ENCODE measurements at regions not wholly inside any gene's neighbourhood (a gene's known extent, or its start where the extent isn't known, plus 50 kb on each side); places are given as distances from the start of the nearest gene placed in this dataset.

DNA sequence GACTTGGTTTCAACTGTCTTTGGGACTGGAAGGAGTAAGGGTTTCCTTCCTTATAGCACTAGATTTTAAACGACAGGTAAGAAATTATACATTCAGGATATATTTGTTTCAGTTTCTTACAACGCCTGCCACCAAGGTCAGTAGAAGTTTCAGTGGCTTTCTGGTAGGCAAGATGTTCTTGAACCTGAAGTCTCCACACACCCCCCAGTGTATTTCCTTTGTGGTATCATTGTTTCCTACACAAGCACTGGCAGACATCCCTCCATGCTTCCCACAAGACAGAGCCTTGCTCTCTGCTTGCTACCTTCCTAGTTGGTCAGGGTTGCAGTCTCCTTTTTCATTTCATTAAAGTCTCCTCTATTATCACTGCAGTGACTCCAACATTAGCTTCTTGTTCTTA is 283.1 kb downstream of the FLRT2 start:
- TF ChIP-seq REST (IDR thresholded peaks at IDR 0.05; ENCODE audit: insufficient read depth in 1 of 2, low read depth in 2 of 2, low read length in 2 of 2) (no peak), TAF1 (IDR thresholded peaks at IDR 0.05; ENCODE audit: borderline replicate concordance, insufficient read depth, low read length) (no peak), POLR2AphosphoS5 (IDR thresholded peaks at IDR 0.05; ENCODE audit: low read depth, low read length) (no peak), SIN3A (IDR thresholded peaks at IDR 0.05; ENCODE audit: borderline replicate concordance, insufficient read depth, low read length) (no peak), FOXP2 (optimal IDR thresholded peaks at IDR 0.05; ENCODE audit: borderline replicate concordance, extremely low read depth, extremely low read length, insufficient read depth) (no peak)

DNA sequence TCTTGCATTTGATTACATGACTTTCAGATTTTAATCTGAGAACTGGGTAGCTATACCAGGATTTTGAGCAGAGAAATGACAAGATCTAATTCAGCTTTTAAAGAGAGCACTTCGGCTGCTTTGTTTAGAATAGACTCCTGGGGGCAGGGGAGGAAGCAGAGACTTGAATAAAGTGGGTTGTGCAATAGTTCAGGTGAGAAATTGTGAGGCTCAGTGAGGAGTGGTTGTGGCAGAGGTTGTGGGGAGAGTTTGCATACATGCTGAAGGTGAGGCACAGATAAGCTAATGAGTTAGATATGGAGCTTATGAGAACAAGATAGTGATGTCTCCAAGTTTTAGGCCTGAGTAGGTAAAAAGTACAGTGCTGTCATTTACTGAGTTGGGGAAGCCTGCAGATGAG is 281.4 kb downstream of the FLRT2 start:
- TF ChIP-seq POLR2AphosphoS5 (IDR thresholded peaks at IDR 0.05; ENCODE audit: low read depth, low read length) (no peak), REST (IDR thresholded peaks at IDR 0.05; ENCODE audit: insufficient read depth in 1 of 2, low read depth in 2 of 2, low read length in 2 of 2) (no peak)

DNA sequence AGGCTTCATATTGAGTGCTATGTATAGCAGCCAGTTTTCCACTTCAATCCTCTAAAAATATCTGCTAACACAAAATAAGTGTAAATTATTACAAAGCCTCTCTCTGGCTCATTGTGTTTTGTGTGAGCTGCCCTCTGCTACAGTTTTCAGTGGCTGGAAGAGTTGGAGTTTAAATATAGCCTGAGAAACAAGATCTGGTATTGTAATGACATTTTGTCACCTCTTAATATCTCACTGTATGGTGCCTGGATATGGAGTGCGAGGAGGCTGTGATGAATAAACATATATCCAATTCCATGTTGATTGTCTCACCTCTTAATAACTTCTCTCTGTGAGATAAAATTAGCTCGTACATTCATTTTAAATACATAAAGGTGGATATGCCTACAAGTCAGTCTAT is 269.7 kb downstream of the FLRT2 start:
- TF ChIP-seq POLR2AphosphoS5 (IDR thresholded peaks at IDR 0.05; ENCODE audit: low read depth, low read length) (no peak), FOXP2 (optimal IDR thresholded peaks at IDR 0.05; ENCODE audit: borderline replicate concordance, extremely low read depth, extremely low read length, insufficient read depth) (no peak), TAF1 (IDR thresholded peaks at IDR 0.05; ENCODE audit: borderline replicate concordance, insufficient read depth, low read length) (no peak), REST (IDR thresholded peaks at IDR 0.05; ENCODE audit: insufficient read depth in 1 of 2, low read depth in 2 of 2, low read length in 2 of 2) (no peak), SIN3A (IDR thresholded peaks at IDR 0.05; ENCODE audit: borderline replicate concordance, insufficient read depth, low read length) (no peak)

GRCh38 chr14:85798856-85799255 is 268.9 kb downstream of the FLRT2 start:
- TF ChIP-seq POLR2AphosphoS5 (IDR thresholded peaks at IDR 0.05; ENCODE audit: low read depth, low read length) (no peak), SIN3A (IDR thresholded peaks at IDR 0.05; ENCODE audit: borderline replicate concordance, insufficient read depth, low read length) (no peak), REST (IDR thresholded peaks at IDR 0.05; ENCODE audit: insufficient read depth in 1 of 2, low read depth in 2 of 2, low read length in 2 of 2) (no peak), FOXP2 (optimal IDR thresholded peaks at IDR 0.05; ENCODE audit: borderline replicate concordance, extremely low read depth, extremely low read length, insufficient read depth) (no peak), TAF1 (IDR thresholded peaks at IDR 0.05; ENCODE audit: borderline replicate concordance, insufficient read depth, low read length) (no peak)

GRCh38 chr14:85793533-85793932 is 263.6 kb downstream of the FLRT2 start:
- TF ChIP-seq FOXP2 (optimal IDR thresholded peaks at IDR 0.05; ENCODE audit: borderline replicate concordance, extremely low read depth, extremely low read length, insufficient read depth) (no peak), TAF1 (IDR thresholded peaks at IDR 0.05; ENCODE audit: borderline replicate concordance, insufficient read depth, low read length) (no peak), SIN3A (IDR thresholded peaks at IDR 0.05; ENCODE audit: borderline replicate concordance, insufficient read depth, low read length) (no peak), REST (IDR thresholded peaks at IDR 0.05; ENCODE audit: insufficient read depth in 1 of 2, low read depth in 2 of 2, low read length in 2 of 2) (no peak), POLR2AphosphoS5 (IDR thresholded peaks at IDR 0.05; ENCODE audit: low read depth, low read length) (no peak)

Measured in PFSK-1 (cell line).